NOMO-1 treated with DMSO at 0.1 percent for 48 hours (cell line): ENCODE measurements at regions not wholly inside any gene's neighbourhood (a gene's known extent, or its start where the extent isn't known, plus 50 kb on each side); places are given as distances from the start of the nearest gene placed in this dataset.
A peak's percentile ranks its signal among the peaks of the same experiment; 100 is the strongest.

Experiments
- DNase-seq: peaks from one replicate; lab custom pipeline; 2025; ENCODE audit not compliant: unreplicated experiment; lab: John Stamatoyannopoulos, UW

DNA sequence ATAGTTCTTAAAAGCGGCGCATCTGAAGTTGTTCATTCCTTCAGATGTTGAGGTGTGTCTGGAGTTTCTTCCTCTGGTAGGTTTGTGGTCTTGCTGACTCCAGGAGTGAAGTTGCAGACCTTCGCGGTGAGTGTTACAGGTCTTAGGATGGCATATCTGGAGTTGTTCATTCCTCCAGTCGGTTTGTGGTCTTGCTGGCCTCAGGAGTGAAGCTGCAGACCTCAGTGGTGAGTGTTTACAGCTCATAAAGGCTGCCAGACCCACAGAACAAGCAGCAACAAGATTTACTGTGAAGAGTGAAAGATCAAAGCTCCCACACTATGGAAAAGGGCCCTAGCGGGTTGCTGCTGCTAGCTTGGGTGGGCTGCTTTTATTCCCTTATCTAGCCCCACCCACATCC lies 201.7 kb upstream of the PDGFD start:
- no peak for DNase-seq

DNA sequence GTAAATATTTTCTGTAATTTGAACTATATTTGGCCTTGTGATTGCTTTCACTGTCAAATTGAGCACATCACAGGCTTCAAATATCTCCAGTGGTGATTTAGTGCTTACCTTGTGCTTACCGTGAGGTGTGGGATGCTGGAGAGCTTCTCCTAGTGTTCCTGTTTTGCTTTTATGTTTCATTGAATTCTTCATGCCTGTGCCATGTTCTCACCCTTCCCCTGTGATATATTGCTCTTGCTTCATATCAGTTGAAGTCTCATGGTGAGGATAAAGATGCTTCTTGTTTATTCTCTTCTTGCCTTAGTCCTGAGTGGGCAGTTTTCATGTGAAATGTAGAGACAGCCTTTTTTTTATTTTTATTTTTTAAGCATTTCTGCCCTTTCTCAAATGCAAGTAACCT lies 198.0 kb upstream of the PDGFD start:
- DNase-seq, result no peak

DNA sequence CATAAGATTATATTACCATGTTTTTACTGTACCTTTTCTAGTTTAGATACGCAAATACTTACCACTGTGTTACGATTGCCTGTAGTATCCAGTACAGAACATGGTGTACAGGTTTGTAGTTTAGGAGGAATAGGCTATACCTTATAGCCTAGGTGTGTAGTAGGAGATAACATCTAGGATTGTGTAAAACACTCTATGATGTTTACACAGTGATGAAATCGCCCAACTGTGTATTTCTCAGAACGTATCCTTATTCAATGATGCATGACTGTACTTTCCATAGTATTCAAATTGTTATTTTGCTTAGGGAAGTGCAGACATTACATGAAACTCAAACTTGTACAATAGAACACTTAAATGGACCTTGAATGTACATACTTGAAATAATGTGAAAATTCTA lies 188.1 kb upstream of the PDGFD start:
- DNase-seq, result no peak

DNA sequence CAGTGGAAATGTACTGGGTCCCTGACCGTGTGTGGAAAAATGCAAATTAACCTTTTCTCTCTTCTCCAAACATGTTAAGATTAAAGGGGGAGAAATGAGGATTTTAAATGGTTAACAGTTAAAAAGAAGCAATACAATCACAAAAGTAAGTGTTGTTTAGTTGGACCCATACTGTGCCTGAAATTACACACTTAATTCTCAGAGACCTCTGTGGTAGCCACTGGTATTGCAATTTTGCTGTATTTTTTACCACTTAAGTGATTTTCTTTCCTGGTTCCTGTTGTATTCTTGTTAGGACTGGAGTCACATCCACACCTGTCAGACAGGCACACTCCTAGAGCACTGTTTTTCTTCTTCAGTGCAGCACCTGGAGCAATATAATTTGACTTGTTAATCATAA lies 179.6 kb upstream of the PDGFD start:
- DNase-seq, result no peak

DNA sequence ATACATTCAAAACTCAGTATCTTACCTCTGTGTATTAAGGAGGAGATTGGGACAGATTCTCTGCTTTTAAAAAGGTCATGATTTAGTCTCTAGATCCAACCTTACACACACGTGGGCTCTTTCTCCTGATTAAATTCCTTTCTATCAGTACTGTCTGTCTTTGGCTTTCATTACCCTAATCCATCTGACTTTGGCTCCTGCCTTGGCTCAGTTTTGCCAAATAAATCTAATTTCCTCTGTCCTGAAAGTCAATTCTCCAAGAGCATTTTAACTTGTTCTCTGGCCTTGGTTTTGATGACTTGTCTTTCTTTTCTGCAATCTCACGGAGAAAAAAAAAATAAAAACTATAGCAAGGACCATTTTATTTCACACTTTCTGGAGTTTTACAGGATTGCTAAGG lies 176.6 kb upstream of the PDGFD start:
- DNase-seq, result no peak

DNA sequence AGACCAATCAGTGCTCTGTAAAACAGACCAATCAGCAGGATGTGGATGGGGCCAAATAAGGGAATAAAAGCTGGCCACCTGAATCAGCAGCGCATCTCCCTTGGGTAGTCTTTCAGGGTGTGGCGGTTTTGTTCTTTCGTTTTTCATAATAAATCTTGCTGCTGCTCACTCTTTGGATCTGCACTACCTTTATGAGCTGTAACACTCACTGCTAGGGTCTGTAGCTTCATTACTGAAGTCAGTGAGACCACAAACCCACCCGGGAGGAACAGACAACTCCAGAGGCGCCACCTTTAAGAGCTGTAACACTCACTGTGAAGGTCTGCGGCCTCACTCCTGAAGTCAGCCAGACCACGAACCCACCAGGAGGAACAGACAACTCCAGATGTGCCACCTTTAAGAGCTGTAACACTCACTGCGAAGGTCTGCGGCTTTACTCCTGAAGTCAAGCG lies 175.5 kb upstream of the PDGFD start:
- DNase-seq, result no peak

DNA sequence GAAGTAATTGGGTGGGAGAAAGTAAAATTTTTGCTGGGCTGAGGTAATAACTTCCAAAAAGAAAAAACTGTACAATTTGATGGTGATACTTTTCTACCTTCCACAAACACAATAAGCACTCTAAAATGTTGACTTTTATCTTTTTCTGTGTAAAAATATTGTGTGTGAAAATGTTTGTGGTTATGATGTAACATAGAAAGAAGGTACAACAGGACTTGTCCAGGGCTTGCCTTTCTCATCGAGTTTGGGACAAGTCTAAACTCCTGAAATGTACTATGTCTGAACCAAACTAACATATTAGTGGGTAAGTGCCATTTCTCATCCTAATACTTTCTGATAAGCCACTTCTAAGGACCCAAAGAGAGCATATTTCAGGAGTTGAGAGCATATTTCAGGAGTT lies 174.2 kb upstream of the PDGFD start:
- DNase-seq, result no peak

DNA sequence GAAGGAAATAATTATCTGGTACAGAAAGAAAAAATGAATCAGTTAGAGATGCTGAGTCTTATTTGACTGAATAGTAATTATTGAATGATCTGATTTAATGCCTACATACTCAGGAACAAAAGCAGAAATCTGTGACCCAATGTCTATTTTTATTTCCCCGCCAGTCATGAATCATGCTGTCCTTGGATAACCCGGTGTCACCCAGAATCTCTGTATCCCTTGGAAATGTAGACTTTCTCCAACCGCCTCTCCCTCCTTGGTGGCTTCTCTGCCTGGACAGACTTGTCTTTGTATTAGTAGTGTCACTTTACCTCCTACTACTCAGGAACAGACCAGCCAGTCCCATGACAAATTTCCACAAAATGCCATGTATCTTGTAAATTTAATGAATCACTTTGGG lies 173.3 kb upstream of the PDGFD start:
- no peak for DNase-seq

DNA sequence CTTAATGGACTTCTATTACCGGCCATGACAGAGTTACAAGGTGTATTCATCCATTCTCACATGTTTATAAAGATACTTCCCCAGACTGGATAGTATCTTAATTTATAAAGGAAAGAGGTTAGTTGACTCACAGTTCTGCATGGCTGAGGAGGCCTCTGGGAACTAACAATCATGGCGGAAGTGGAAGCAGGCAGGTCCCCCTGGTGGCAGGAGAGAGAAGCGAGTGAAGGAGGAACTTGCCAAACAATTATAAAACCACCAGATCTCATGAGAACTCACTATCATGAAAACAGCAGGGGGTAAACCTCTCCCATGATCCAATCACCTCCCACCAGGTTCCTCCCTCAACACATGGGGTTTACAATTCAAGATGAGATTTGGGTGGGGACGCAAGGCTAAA lies 170.0 kb upstream of the PDGFD start:
- no peak for DNase-seq

DNA sequence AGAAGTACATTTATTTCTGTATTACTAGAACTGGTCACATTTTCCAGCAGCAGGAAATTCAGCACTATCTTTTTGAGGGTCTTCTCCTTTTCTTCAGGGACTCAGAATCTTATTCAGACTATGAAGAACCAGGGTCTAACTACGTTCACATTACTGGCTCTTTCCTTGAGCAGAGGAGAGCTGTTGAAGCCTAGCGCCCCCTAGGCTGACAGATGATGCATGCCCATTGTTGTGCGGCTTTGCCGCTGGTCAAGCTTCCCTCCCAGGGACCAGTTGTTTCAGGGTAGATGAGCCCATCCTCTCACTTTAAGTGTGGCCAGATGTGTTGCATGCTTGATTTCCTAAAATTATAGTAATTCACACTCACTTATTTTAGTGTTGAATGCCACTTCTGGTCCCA lies 168.2 kb upstream of the PDGFD start:
- DNase-seq, result no peak

DNA sequence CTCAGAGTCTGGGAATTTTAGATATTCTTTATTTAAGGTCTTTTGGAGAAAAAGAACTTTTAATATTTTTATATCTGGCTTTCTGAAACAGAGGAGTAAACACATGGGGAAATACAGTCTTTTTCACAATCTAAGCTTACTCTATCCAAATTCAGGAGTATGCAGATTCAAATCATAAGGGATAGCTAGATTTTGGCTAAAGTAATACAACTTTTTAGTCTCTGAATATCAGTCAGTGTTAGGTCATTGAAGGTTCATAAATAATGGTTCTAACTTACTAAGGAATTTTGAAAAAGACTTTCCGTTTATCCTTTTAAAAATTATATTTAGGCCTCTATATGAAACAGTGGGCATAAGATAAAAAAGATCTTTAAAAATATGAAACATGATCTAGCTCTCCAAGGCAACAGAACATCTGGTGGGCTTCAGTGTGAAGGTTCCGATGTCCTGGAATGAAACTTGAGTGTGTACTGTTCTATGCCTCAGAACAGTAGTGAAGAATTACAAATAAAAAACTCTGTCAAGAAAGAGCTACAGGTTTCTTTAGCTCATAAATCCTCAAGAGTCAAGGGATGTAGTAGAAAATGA lies 165.2 kb upstream of the PDGFD start:
- no peak for DNase-seq

DNA sequence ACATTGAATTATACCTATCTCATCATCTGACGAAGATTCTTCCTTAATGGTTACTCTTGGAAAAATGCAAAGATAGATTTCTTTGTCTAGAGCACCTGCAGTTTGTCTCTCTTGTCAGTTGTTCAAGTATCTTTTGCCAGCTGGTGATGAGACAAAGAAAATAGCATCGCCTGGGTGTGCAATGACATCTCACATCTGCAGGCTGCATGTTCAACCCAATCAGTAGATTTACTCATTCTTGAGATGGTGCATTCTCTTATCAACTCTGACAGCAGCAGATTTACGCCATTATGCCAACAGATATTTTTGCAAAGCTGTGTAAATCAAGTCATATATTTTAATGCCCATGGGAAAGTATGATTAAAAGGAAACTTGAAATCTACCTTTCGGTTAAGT lies 164.6 kb upstream of the PDGFD start:
- DNase-seq, result no peak

DNA sequence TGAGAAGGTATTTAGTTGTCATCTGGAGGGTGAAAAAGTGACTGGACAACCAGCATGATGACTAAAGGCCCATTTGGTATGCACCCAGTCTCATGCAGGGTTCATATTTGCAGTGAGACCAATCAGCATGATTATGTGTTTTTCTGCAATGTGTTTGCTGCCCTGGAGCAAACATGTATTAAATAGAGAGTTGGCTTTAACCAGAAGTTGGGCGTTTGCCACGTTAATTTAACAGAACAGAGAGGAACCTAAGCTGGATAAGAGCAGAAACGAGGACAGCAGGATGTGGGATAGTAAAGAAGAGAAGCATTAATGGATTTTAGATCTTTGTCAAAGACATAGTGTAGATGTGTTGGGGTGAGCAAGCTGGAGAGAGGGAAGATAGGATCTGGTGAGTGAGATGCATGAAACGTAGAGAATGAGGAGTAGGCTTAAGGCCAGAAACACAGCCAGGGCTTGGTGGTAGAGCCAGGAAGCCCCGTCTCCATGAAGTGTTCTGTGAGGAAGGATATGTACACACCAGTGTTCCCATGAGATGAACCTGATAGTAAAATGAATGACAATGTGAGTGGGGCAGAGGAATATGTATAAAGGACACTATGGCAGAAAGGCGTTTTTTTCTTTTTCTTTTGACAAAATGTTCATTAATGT lies 164.0 kb upstream of the PDGFD start:
- no peak for DNase-seq

DNA sequence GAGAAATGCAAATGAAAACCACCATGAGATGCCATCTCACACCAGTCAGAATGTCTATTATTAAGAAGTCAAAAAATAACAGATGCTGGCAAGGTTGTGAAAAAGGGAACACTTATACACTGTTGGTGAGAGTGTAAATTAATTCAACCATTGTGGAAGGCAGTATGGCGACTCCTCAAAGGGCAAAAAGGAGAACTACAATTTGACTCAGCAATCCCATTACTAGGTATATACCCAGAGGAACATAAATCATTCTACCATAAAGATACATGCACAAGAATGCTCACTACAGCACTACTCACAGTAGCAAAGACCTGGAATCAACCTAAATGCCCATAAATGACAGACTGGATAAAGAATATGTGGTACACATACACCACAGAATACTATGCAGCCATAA lies 161.1 kb upstream of the PDGFD start:
- peak; percentile 23 for DNase-seq

DNA sequence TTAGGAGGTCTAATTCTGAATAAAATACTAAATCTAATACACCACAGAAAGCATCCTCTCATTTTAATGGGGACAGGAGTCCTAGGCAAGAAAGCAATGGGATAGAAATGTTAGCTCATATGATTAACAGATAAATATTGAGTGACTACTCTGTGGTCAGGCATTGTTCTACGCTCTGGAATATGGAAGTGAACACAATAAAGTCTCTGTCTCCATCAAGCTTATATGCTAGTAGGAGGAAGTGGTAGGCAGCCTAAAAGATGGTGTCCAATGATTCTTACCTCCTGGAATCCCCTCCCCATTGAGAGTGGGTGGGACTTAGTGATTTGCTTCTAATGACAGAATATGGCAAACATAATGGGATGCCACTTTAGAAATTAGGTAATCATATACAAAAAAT lies 160.3 kb upstream of the PDGFD start:
- no peak for DNase-seq

DNA sequence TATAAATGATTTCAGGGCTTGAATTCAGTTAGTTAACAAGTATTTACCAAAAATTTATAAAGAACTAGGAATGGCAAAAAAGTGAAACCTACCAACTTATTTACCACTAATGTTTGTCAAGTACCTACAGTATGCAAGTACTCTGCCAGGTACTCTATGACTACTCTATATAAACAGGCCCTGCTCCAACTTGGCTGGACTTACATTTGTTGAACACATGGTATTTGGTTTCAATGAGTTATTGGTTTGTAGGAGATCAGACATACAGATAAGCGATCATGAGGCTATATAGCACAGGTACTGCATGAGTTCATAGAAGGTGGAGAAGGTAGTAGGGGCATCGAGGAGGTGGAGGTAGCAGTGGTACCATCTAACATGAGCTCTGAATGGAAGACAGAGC lies 159.9 kb upstream of the PDGFD start:
- no peak for DNase-seq

DNA sequence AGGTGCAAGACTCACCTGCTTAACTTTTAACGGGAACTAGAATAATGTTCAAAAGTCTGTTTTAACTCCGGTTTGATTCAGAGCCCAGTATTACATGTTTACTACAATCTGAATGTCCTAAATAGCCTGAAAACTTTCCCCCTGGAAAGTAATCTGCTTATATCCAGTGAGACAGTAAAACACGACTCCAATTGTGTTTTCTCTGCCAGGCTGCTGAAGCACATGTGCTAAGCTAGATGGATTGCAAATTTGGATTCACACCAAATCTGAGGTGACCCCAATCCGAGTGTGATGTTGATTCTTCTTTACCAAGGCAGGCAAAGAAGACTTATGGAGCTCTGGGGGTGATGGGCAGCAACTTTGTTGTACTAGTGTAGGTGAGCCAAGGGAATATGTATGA lies 158.7 kb upstream of the PDGFD start:
- no peak for DNase-seq

DNA sequence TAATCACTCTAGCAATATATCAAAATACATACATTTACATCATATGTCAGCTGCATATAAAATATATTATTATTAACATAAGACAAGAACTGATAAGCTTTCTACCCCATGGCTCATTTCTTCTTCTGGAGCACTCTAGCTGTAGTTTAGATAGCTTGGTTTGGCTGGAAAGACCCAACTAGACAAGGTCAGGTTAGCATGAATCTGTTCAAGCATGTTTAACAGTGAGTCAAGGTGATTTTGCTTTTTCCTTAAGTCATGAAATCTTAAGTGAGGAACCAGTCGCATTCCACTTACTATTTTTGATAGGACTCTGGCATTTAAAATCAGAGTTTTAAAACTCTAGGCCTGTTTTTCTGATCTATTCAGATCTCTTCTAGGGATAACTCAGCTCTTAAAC lies 157.0 kb upstream of the PDGFD start:
- DNase-seq, result no peak

DNA sequence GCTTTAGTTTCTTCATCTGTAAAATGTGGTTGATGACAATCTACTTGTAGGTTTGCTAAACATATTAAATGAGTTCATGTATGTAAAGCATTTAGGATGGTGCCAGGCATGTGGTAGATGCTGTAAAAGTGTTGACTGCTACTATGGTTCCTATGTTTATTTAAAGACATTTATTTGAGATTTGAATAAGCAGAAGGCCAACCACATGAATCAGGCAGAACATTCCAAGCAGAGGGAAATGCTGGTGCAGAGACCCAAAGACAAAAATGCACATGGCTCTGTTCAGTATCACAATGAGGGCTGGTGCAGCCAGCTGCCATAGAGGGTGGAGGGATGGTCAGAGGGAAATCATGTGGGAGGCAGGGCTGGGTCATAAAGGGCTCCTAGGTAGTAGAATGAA lies 156.2 kb upstream of the PDGFD start:
- DNase-seq, result no peak

DNA sequence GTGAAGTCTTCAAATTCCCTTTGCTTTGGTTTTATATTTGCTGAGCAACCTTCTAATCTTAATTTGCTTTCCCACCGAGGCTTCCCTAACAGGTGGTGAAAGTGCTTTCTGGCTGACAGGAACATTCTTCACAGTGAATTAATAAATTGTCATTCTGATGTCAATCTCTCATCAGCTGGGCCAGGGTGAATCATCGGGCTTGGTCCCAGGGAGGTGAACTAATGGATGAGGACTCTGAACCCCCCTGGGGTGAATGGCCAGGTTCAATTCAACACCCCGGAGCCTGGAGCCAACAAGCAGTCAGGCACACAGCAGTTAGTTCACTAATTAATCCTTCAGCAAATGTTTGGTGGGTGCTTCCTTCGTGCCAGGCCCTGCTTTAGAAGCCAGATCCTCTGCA lies 155.4 kb upstream of the PDGFD start:
- DNase-seq, result no peak

DNA sequence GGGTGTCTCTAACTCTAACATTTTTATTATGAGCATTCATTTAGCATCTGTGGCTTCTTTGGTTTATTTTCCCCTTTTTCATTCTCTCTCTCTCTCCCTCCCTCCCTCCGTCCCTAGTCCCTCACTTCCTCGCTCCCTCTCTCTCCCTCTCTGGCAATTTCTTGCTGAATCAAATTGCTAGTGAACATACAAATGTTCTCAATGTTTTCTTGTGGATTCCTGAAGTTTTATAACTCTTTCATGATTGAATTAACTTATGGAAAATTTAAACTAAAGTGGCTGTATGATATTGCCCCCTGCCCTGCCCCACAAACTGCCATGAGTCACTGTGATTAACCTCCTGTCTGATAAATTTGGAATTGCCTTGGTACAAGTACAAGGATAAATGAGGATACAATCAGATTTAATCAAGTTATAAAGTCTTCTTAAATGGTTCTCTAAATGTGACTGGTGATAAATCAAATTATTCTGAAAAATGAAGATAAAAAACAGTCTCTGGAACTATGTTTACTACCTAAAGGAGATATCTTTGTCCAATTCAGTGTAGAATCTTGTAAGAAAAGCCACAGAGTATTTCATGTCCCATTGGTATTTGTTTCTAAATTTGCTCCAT lies 143.0 kb upstream of the PDGFD start:
- no peak for DNase-seq

DNA sequence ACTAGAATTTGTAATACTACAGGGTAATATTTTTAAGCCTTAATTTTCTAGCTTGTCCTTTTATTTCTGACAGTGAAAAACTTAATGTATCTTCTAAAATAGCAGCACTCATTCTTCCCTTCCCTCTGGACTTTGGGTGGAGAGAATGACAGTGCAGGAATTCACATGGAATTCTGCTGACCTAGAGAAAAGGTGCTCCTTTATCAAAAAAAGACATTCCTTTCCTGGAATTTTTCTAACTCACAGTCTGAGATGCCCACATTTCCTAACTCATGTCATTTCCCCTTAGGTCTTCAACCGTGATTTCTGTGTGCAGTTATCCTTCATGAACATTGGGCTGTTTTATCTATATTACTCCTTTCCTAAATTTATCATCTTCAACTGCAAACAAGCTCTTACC lies 137.8 kb upstream of the PDGFD start:
- DNase-seq, result no peak

DNA sequence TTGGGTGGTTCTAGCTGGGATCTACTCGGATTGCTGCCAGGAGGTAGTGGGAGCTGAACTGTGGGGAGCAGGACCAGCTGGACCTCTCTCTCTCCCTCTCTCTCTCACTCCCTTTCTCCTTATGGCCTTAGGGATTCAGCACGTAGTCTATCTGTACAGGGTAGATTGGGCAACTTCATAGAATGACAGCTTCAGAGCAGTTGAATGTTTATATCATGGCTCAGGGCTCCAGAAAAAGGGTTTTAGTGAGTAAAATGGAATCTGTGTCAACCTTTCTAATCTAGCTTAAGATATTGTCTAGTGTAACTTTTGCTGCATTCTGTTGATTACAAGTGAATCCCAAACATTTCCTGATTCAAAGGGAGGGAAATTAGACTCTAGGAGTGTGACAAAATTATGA lies 127.7 kb upstream of the PDGFD start:
- no peak for DNase-seq
